Stimulated activated CD4-positive, alpha-beta T cell treated with anti-CD3 and anti-CD28 coated beads, Interleukin-4, amount 100 ng/mL, for 4 hours (primary cell): ENCODE measurements at regions not wholly inside any gene's neighbourhood (a gene's known extent, or its start where the extent isn't known, plus 50 kb on each side); places are given as distances from the start of the nearest gene placed in this dataset.
"Not testable (repeated sequence)": the region's sequence is repeated elsewhere in the genome, so short reads cannot be mapped to it uniquely, and the experiment has no call there.

ENCODE experiments used
- DNase-seq, 2 experiments: peaks; one replicate each; pipeline ENCODE4 v3.0.0-alpha.2; 2020

GRCh38 chr10:21289961-21290360 is 235.5 kb downstream of the SKIDA1 start:
- DNase-seq: no peak

- DNase-seq: no peak
Measured at GRCh38 chr10:21289271-21289670, 236.2 kb downstream of the SKIDA1 start.

GRCh38 chr10:21285742-21286331 is 239.6 kb downstream of the SKIDA1 start:
- no peak for DNase-seq

- DNase-seq: no peak
Measured at GRCh38 chr10:21285207-21285606, 240.3 kb downstream of the SKIDA1 start.

- DNase-seq: no peak
Measured at GRCh38 chr10:21284301-21284700, 241.2 kb downstream of the SKIDA1 start.

GRCh38 chr10:21283053-21283452 is 242.4 kb downstream of the SKIDA1 start:
- DNase-seq: not testable (repeated sequence)

GRCh38 chr10:21281765-21282484 is 243.6 kb downstream of the SKIDA1 start:
- no peak for DNase-seq

- no peak for DNase-seq
Measured at GRCh38 chr10:21280971-21281572, 244.4 kb downstream of the SKIDA1 start.

- DNase-seq: no peak
Measured at GRCh38 chr10:21280037-21280436, 245.4 kb downstream of the SKIDA1 start.

- DNase-seq: no peak
Measured at GRCh38 chr10:21279217-21279575, 246.3 kb downstream of the SKIDA1 start.

GRCh38 chr10:21278491-21279216 is 246.8 kb downstream of the SKIDA1 start:
- DNase-seq: peak; percentile 39 to 71

GRCh38 chr10:21273400-21273968 is 252.0 kb downstream of the SKIDA1 start:
- no peak for DNase-seq

- DNase-seq: no peak
Measured at GRCh38 chr10:21272643-21273399, 252.7 kb downstream of the SKIDA1 start.

GRCh38 chr10:21270976-21271375 is 254.5 kb downstream of the SKIDA1 start:
- no peak for DNase-seq

GRCh38 chr10:21269289-21269688 is 256.2 kb downstream of the SKIDA1 start:
- DNase-seq: no peak

- no peak for DNase-seq
Measured at GRCh38 chr10:21265622-21266021, 259.9 kb downstream of the SKIDA1 start.

GRCh38 chr10:21264271-21264670 is 261.2 kb downstream of the SKIDA1 start:
- no peak for DNase-seq

- no peak for DNase-seq
Measured at GRCh38 chr10:21263839-21264238, 261.6 kb downstream of the SKIDA1 start.

- DNase-seq: no peak
Measured at GRCh38 chr10:21263263-21263803, 262.1 kb downstream of the SKIDA1 start.

GRCh38 chr10:21261842-21262294 is 263.6 kb downstream of the SKIDA1 start:
- DNase-seq: no peak

- DNase-seq: no peak
Measured at GRCh38 chr10:21260506-21261149, 264.9 kb downstream of the SKIDA1 start.

GRCh38 chr10:21260066-21260465 is 265.4 kb downstream of the SKIDA1 start:
- no peak for DNase-seq
